ENCODE measurements at regions not wholly inside any gene's neighbourhood (a gene's known extent, or its start where the extent isn't known, plus 50 kb on each side); places are given as distances from the start of the nearest gene placed in this dataset.

- in situ Hi-C loops (cut with MboI; ENCODE audit: low pct_unique_long_range_greater_than_20kb, low sequenced_read_pairs, unreplicated experiment): no loop called here
- DNase-seq (ENCODE audit: low spot score): no peak
- TF ChIP-seq CTCF (IDR thresholded peaks at IDR 0.05; ENCODE audit: extremely low read depth, insufficient read depth, missing control alignments): no peak
Observed at GRCh38 chr14:51807356-51807755, 53.1 kb upstream of the GNG2 start.
